ENCODE measurements at regions not wholly inside any gene's neighbourhood (a gene's known extent, or its start where the extent isn't known, plus 50 kb on each side); places are given as distances from the start of the nearest gene placed in this dataset.

DNA sequence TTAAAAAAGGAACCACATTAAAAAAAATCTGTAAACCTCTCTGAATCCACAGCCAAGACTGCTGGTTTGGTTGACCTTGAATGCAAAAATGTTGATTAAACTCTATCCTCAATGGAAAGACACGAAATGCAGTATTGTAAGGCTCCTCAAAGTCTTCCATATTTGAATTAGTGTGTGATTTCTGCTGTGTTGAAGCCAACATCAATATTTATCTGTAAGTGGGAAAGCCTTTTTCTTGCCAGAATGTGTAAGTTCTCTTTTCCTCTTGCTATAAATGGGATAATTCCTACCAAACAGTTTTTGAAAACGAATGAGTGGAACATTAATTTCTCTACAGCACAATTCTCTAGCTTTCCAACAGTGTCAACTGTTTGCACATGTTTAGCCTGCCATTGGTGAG lies 422.1 kb upstream of the TNC start:
- H3K79me2 ChIP-seq, result no peaks in the 10 kb centered on the region
- TF ChIP-seq, protein P1, sequence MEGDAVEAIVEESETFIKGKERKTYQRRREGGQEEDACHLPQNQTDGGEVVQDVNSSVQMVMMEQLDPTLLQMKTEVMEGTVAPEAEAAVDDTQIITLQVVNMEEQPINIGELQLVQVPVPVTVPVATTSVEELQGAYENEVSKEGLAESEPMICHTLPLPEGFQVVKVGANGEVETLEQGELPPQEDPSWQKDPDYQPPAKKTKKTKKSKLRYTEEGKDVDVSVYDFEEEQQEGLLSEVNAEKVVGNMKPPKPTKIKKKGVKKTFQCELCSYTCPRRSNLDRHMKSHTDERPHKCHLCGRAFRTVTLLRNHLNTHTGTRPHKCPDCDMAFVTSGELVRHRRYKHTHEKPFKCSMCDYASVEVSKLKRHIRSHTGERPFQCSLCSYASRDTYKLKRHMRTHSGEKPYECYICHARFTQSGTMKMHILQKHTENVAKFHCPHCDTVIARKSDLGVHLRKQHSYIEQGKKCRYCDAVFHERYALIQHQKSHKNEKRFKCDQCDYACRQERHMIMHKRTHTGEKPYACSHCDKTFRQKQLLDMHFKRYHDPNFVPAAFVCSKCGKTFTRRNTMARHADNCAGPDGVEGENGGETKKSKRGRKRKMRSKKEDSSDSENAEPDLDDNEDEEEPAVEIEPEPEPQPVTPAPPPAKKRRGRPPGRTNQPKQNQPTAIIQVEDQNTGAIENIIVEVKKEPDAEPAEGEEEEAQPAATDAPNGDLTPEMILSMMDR (IDR thresholded peaks at IDR 0.05; ENCODE audit: poor library complexity), result no peak
- TF ChIP-seq EZH2 (IDR thresholded peaks at IDR 0.05; ENCODE audit: borderline replicate concordance) (no peak), EZH2phosphoT487 (IDR thresholded peaks at IDR 0.05; ENCODE audit: low read depth, severe bottlenecking, unreplicated experiment) (no peak)
- DNase-seq (ENCODE audit: low spot score), result no peak
- no peaks in the 10 kb centered on the region for H3K9me3 ChIP-seq (ENCODE audit: low read depth)
- no peak overlapping the region for H3K27ac ChIP-seq
- 76% methylated on average over 2 of the region's 2 CpGs for WGBS (ENCODE audit: low lambda C conversion rate, missing lambda C conversion rate)
- H4K20me1 ChIP-seq (ENCODE audit: insufficient read depth, poor library complexity, severe bottlenecking), result no peaks in the 10 kb centered on the region
- no peaks in the 10 kb centered on the region for H3K27me3 ChIP-seq
- no peak overlapping the region for H3K4me2 ChIP-seq
- H3K4me3 ChIP-seq, result no peak overlapping the region
- no peak overlapping the region for H2AFZ ChIP-seq
- no peaks in the 10 kb centered on the region for H3K9me2 ChIP-seq (replicated peaks; ENCODE audit: insufficient read depth)
- no peaks in the 10 kb centered on the region for H3K36me3 ChIP-seq (replicated peaks; ENCODE audit: insufficient read depth, low read depth)
- H3K4me1 ChIP-seq (ENCODE audit: insufficient read depth), result no peaks in the 10 kb centered on the region

DNA sequence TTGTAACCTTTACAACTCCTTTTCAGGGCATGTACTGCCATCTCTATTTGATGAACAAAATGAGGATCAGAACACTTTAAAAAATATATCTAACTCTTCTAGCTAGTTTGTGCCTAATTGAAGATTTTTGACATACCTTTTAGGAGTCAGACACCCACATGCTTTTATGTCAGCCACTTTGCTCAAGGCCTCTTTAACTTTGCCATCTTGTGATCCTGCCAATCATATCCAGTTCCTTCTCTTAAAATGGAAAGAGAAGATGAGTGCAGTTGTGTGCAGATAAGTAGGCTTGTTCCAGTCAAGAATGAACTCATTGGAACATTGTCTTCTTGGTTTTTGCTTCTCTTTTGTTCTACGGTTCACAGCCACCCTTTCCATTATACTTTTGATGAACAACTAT lies 425.6 kb upstream of the TNC start:
- Histone ChIP-seq H2AFZ (no peak overlapping the region), H3K27ac (no peak overlapping the region), H4K20me1 (ENCODE audit: insufficient read depth, poor library complexity, severe bottlenecking) (no peaks in the 10 kb centered on the region), H3K4me3 (no peak overlapping the region), H3K4me2 (no peak overlapping the region), H3K27me3 (no peaks in the 10 kb centered on the region), H3K36me3 (replicated peaks; ENCODE audit: insufficient read depth, low read depth) (no peaks in the 10 kb centered on the region), H3K9me2 (replicated peaks; ENCODE audit: insufficient read depth) (no peaks in the 10 kb centered on the region), H3K79me2 (no peaks in the 10 kb centered on the region), H3K9me3 (ENCODE audit: low read depth) (no peaks in the 10 kb centered on the region), H3K4me1 (ENCODE audit: insufficient read depth) (no peaks in the 10 kb centered on the region)
- 100% methylated on average over 1 of the region's 1 CpG for WGBS (ENCODE audit: low lambda C conversion rate, missing lambda C conversion rate)
- DNase-seq (ENCODE audit: low spot score), result no peak
- TF ChIP-seq, protein P1 (IDR thresholded peaks at IDR 0.05; ENCODE audit: poor library complexity), result no peak
- TF ChIP-seq EZH2 (IDR thresholded peaks at IDR 0.05; ENCODE audit: borderline replicate concordance) (no peak), EZH2phosphoT487 (IDR thresholded peaks at IDR 0.05; ENCODE audit: low read depth, severe bottlenecking, unreplicated experiment) (no peak)

DNA sequence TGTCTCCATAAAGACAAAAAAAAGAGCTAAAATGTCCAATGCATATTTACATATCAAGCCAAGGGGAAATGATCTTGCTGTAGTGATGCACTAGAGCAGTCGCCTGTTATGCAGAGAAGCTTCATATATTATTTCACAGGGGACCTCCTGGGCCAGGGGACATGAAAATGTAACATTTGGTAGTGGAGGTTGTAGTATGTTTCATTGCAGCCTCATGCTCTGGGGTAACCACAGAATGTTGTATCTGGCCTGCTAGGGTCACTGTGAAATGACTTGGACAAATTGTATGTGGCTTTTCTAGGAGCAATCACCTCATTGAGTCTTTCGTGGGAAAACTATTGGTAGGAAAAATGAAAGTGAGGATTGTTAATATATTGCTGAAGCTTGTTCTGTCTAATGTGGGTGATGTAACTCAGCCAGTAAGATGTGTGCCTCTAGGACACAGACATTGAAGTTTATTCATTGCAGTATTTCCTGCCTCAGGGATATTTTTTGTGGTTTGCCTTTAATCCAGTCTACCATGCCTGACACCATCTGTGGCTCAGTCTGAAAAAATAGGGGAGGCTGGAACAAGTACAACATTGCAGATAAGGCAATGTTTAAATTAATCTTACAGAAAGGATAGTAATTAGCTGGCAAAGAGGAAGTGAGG lies 430.8 kb upstream of the TNC start:
- H2AFZ ChIP-seq, result no peak overlapping the region
- no peaks in the 10 kb centered on the region for H3K9me2 ChIP-seq (replicated peaks; ENCODE audit: insufficient read depth)
- H3K4me1 ChIP-seq (ENCODE audit: insufficient read depth), result no peaks in the 10 kb centered on the region
- 57% methylated on average over 2 of the region's 2 CpGs for WGBS (ENCODE audit: low lambda C conversion rate, missing lambda C conversion rate)
- TF ChIP-seq EZH2 (IDR thresholded peaks at IDR 0.05; ENCODE audit: borderline replicate concordance) (no peak), EZH2phosphoT487 (IDR thresholded peaks at IDR 0.05; ENCODE audit: low read depth, severe bottlenecking, unreplicated experiment) (no peak)
- TF ChIP-seq, protein P1 (IDR thresholded peaks at IDR 0.05; ENCODE audit: poor library complexity), result no peak
- DNase-seq (ENCODE audit: low spot score), result no peak
- no peak overlapping the region for H3K4me3 ChIP-seq
- H3K27ac ChIP-seq, result no peak overlapping the region
- no peaks in the 10 kb centered on the region for H4K20me1 ChIP-seq (ENCODE audit: insufficient read depth, poor library complexity, severe bottlenecking)
- no peaks in the 10 kb centered on the region for H3K79me2 ChIP-seq
- H3K9me3 ChIP-seq (ENCODE audit: low read depth), result no peaks in the 10 kb centered on the region
- H3K27me3 ChIP-seq, result no peaks in the 10 kb centered on the region
- H3K4me2 ChIP-seq, result no peak overlapping the region
- H3K36me3 ChIP-seq (replicated peaks; ENCODE audit: insufficient read depth, low read depth), result no peaks in the 10 kb centered on the region
